PC-9 (cell line): ENCODE measurements at regions not wholly inside any gene's neighbourhood (a gene's known extent, or its start where the extent isn't known, plus 50 kb on each side); places are given as distances from the start of the nearest gene placed in this dataset.

Experiments used
- BruUV-seq: library from RNA; stranded (reverse); fragments of 400-500 nt; replicated peaks from 2 replicates; lab custom pipeline; 2021; lab: Mats Ljungman, UMichigan
- CTCF ChIA-PET: fragments of 300-600 bp; sonication (Branson Sonifier 250); formaldehyde crosslinking; loops from one replicate; lab custom pipeline; 2022; ENCODE audit warnings: antibody characterized with exemption; lab: Charles Lee
- POLR2A ChIA-PET: fragments of 300-600 bp; sonication (Branson Sonifier 250); formaldehyde crosslinking; loops from one replicate; lab custom pipeline; 2022; ENCODE audit warnings: antibody characterized with exemption; ENCODE audit not compliant: unreplicated experiment; lab: Charles Lee
- DNase-seq, 2 experiments: peaks; one replicate each; pipeline versions ENCODE4 v3.0.0 to v3.0.0-alpha.2; 2015 to 2022; ENCODE audit warnings: mixed read lengths in 1 of 2
- H2AFZ ChIP-seq: fragments of 200-600 bp; sonication (generic); 2 replicates; pipeline ENCODE4 v1.8.1; 2017; ENCODE audit warnings: antibody characterized with exemption
- H3F3A ChIP-seq: fragments of 200-600 bp; sonication (generic); 2 replicates; pipeline ENCODE4 v1.8.1; 2017; ENCODE audit warnings: antibody characterized with exemption, mild to moderate bottlenecking, low read depth; ENCODE audit not compliant: insufficient read depth
- H3K27ac ChIP-seq: fragments of 200-600 bp; sonication (generic); 2 replicates; pipeline ENCODE4 v1.6.1; 2016; ENCODE audit warnings: mixed run types
- H3K27me3 ChIP-seq: fragments of 200-600 bp; sonication (generic); 2 replicates; pipeline ENCODE4 v1.6.1; 2016; ENCODE audit warnings: low read depth, mixed run types; ENCODE audit not compliant: insufficient read depth
- H3K36me3 ChIP-seq: fragments of 200-600 bp; sonication (generic); 2 replicates; pipeline ENCODE4 v1.6.1; 2016; ENCODE audit warnings: low read depth, mixed run types
- H3K4me1 ChIP-seq: fragments of 200-600 bp; sonication (generic); replicated peaks from 2 replicates; pipeline ENCODE4 v1.6.1; 2016; ENCODE audit warnings: mixed run types; ENCODE audit not compliant: insufficient read depth
- H3K4me2 ChIP-seq: fragments of 200-600 bp; sonication (generic); 2 replicates; pipeline ENCODE4 v1.6.1; 2017; ENCODE audit warnings: mixed run types
- H3K4me3 ChIP-seq: fragments of 200-600 bp; sonication (generic); 2 replicates; pipeline ENCODE4 v1.6.1; 2016; ENCODE audit warnings: mixed run types
- H3K79me2 ChIP-seq: fragments of 200-600 bp; sonication (generic); 2 replicates; pipeline ENCODE4 v1.6.1; 2017; ENCODE audit warnings: low read depth, mixed run types
- H3K9me2 ChIP-seq: fragments of 200-600 bp; sonication (generic); 2 replicates; pipeline ENCODE4 v1.8.1; 2017; ENCODE audit warnings: mild to moderate bottlenecking; ENCODE audit not compliant: insufficient read depth
- H3K9me3 ChIP-seq: fragments of 200-600 bp; sonication (generic); 2 replicates; pipeline ENCODE4 v1.8.1; 2016; ENCODE audit warnings: low read depth; ENCODE audit not compliant: insufficient read depth
- H4K20me1 ChIP-seq: fragments of 200-600 bp; sonication (generic); 2 replicates; pipeline ENCODE4 v1.8.1; 2017; ENCODE audit not compliant: insufficient read depth
- CTCF ChIP-seq: fragments of 200-600 bp; sonication (generic); conservative IDR thresholded peaks from 2 replicates; pipeline ENCODE4 v1.6.1; 2017; ENCODE audit warnings: mixed run types, antibody characterized with exemption, mild to moderate bottlenecking, moderate library complexity
- EZH2 ChIP-seq: fragments of 200-600 bp; sonication (generic); IDR thresholded peaks from 2 replicates; pipeline ENCODE4 v1.8.0; 2017; ENCODE audit warnings: antibody characterized with exemption, low read depth
- intact Hi-C: fragments of 100-400 bp; cut with micrococcal nuclease; formaldehyde crosslinking; loops from one replicate; pipeline ENCODE4 v1.10.0; 2022; ENCODE audit not compliant: unreplicated experiment

GRCh38 chr12:25653487-25654175 is 100.5 kb upstream of the LMNTD1 start:
- Histone ChIP-seq H3K27ac (no peak overlapping the region), H3K4me3 (no peak overlapping the region), H2AFZ (no peak overlapping the region), H3K79me2 (no peaks in the 10 kb centered on the region), H3K27me3 (no peaks in the 10 kb centered on the region), H3K9me2 (no peaks in the 10 kb centered on the region), H3F3A (0 out of 2 replicates have a peak, but pooled peaks cover 3% of the 10 kb centered on the region), H3K4me1 (peaks cover 24% of the 10 kb centered on the region), H3K36me3 (no peaks in the 10 kb centered on the region), H3K9me3 (no peaks in the 10 kb centered on the region), H3K4me2 (no peak overlapping the region), H4K20me1 (no peaks in the 10 kb centered on the region)
- no TSS peak for BruUV-seq
- ChIA-PET POLR2A (no interaction called here), CTCF (no interaction called here)
- TF ChIP-seq CTCF, result no peak
- no peak for TF ChIP-seq EZH2
- intact Hi-C loops, result no loop called here
- no peak for DNase-seq

DNA sequence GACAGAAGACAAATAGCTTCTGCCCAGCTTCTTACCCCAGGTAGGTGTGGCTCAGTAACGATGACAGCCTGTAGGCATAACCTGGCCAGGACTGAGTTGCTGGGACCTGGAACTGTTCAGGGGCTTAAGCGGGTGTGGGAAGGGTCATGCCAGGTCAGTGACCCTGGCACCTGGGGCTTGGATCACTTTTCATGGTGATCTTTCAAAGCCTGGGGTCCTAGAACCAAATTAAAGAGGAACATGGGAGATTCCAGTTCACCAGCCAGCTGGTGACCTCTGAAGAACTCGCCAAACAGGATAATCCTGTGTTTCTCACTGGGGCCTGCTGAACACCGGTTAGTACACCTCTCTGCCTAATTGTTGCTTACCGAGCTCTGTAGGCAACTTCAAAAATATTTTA is 102.6 kb upstream of the LMNTD1 start:
- TF ChIP-seq EZH2 (no peak), CTCF (no peak)
- Histone ChIP-seq H3K9me2 (no peaks in the 10 kb centered on the region), H3K36me3 (no peaks in the 10 kb centered on the region), H3K79me2 (no peaks in the 10 kb centered on the region), H3K27me3 (no peaks in the 10 kb centered on the region), H3K4me3 (no peak overlapping the region), H3K4me2 (peak overlapping the region; percentile 67), H4K20me1 (no peaks in the 10 kb centered on the region), H2AFZ (peak overlapping the region; percentile 79), H3K27ac (peak overlapping the region; percentile 33; the same call in 1 of the 2 replicates), H3F3A (0 out of 2 replicates have a peak, but pooled peaks cover 3% of the 10 kb centered on the region), H3K4me1 (peaks cover 20% of the 10 kb centered on the region), H3K9me3 (no peaks in the 10 kb centered on the region)
- CTCF ChIA-PET, result interaction anchor here (0.5 to 1.1 kb wide), 3 partner anchors 166 to 1046 kb away, joined by 3 to 4 read pairs (median 3); no protein-coding TSS in a partner anchor
- DNase-seq, result peak; percentile 65 to 70
- intact Hi-C loops, result loop anchor here (1.0 kb wide), 1 partner anchor 30 kb away; no protein-coding TSS in a partner anchor
- BruUV-seq, result no TSS peak
- POLR2A ChIA-PET, result interaction anchor here (0.6 kb wide), 1 partner anchor 151 kb away, joined by 4 read pairs; no protein-coding TSS in a partner anchor

DNA sequence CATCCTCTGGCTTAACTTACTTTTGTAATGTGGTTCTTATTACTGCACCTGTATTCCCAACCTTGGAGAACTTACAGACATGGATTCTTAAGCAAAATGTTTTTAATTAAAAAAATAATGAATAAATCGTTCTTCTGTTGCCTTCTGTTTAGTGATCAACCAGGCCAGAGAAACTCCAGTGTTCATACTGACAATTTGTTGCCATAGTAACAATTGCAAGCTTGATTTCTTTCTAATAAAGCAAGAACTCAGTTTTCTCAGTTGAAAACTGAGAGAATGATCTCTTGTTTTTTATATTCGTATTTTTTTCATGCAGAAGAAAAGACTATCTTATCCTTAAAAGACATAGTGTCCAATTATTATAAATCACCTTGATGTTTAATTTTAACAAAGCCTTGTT is 106.5 kb upstream of the LMNTD1 start:
- H3K36me3 ChIP-seq, result no peaks in the 10 kb centered on the region
- no peaks in the 10 kb centered on the region for H4K20me1 ChIP-seq
- TF ChIP-seq EZH2, result no peak
- no peak for TF ChIP-seq CTCF
- peaks cover 17% of the 10 kb centered on the region for H3K4me1 ChIP-seq
- no peak for DNase-seq
- BruUV-seq, result no TSS peak
- ChIA-PET POLR2A (no interaction called here), CTCF (no interaction called here)
- no peaks in the 10 kb centered on the region for H3K9me2 ChIP-seq
- no peaks in the 10 kb centered on the region for H3K27me3 ChIP-seq
- no peak overlapping the region for H3K4me3 ChIP-seq
- 0 out of 2 replicates have a peak, but pooled peaks cover 3% of the 10 kb centered on the region for H3F3A ChIP-seq
- intact Hi-C loops, result no loop called here
- H3K27ac ChIP-seq, result no peak overlapping the region
- H3K79me2 ChIP-seq, result no peaks in the 10 kb centered on the region
- no peak overlapping the region for H3K4me2 ChIP-seq
- H2AFZ ChIP-seq, result no peak overlapping the region
- no peaks in the 10 kb centered on the region for H3K9me3 ChIP-seq
